ENCODE measurements at regions not wholly inside any gene's neighbourhood (a gene's known extent, or its start where the extent isn't known, plus 50 kb on each side); places are given as distances from the start of the nearest gene placed in this dataset.
"Not testable (repeated sequence)": the region's sequence is repeated elsewhere in the genome, so short reads cannot be mapped to it uniquely, and the experiment has no call there.

DNA sequence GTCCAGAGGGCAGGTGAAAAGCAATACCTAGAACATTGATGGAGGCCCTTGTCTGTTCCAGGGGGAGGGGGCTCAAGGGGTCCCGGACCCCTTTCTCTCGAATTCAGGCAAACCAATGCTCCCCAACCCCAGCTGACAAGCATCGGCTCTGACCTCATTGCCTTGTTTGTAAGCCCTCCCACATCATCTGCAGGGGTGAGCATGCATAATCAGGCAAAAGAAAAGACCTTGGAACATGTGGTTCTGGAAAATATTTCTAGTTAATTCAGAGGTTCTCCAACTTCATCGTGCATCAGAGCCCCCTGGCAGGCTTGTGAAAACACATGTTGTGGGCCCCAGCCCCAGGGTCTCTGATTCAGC, 231.3 kb downstream of the TOMM20 start:
- no peak overlapping the region for H3K4me3 ChIP-seq (ENCODE audit: low read length)
- H3K36me3 ChIP-seq (ENCODE audit: control insufficient read depth, insufficient read depth, low read length): no peaks in the 10 kb centered on the region
- no peaks in the 10 kb centered on the region for H3K27me3 ChIP-seq (ENCODE audit: control insufficient read depth, insufficient read depth, low read length)
- H3K9me3 ChIP-seq (ENCODE audit: control insufficient read depth, low read length): no peaks in the 10 kb centered on the region
- H3K4me1 ChIP-seq (ENCODE audit: control insufficient read depth, insufficient read depth, low read length): peaks cover 21% of the 10 kb centered on the region
- H3K9ac ChIP-seq (ENCODE audit: low read length): no peak overlapping the region

DNA sequence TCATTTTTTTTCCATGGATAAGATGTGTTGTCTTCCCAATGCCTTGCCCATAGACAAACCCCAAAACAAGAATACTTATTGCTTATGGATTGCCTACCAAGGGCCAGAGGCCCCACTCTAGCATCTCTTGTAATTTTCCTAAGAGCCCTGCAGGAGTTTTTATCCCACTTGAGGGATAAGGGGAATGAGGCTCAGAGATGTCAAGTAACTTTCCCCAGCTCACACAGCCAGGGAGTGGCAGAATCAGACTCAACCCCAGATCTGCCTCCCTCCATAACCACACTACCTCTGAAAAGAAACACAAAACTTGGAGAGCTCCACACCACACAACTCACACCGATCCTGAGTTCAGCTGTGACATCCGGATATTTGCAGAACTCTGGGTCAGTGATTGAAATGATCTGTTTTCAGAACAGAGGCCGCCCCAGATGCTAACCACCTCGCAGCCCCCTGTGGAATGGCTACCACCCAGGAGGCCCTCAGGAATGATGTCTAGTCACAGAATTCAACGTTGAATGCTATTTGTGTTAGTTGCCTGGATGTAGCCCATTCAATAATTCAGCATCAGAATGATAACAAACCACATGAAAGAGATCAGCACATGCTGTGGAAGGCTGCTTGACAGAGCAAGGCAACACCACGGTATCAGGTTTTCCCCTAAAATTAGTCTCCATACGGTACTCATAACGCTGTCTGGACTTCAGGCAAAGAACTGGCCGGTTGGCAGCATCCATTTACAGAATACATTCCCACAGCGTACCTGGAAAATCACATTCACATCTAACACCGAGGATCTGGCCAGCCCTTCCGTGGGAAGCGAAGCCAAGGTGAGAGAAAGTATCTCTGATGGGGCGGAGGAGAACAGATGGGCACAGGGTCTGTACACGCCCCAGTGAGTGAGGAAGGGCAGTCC, 231.9 kb downstream of the TOMM20 start:
- H3K4me3 ChIP-seq (ENCODE audit: low read length): no peak overlapping the region
- no peaks in the 10 kb centered on the region for H3K9me3 ChIP-seq (ENCODE audit: control insufficient read depth, low read length)
- peaks cover 23% of the 10 kb centered on the region for H3K4me1 ChIP-seq (ENCODE audit: control insufficient read depth, insufficient read depth, low read length)
- H3K36me3 ChIP-seq (ENCODE audit: control insufficient read depth, insufficient read depth, low read length): no peaks in the 10 kb centered on the region
- H3K9ac ChIP-seq (ENCODE audit: low read length): no peak overlapping the region
- H3K27me3 ChIP-seq (ENCODE audit: control insufficient read depth, insufficient read depth, low read length): no peaks in the 10 kb centered on the region

DNA sequence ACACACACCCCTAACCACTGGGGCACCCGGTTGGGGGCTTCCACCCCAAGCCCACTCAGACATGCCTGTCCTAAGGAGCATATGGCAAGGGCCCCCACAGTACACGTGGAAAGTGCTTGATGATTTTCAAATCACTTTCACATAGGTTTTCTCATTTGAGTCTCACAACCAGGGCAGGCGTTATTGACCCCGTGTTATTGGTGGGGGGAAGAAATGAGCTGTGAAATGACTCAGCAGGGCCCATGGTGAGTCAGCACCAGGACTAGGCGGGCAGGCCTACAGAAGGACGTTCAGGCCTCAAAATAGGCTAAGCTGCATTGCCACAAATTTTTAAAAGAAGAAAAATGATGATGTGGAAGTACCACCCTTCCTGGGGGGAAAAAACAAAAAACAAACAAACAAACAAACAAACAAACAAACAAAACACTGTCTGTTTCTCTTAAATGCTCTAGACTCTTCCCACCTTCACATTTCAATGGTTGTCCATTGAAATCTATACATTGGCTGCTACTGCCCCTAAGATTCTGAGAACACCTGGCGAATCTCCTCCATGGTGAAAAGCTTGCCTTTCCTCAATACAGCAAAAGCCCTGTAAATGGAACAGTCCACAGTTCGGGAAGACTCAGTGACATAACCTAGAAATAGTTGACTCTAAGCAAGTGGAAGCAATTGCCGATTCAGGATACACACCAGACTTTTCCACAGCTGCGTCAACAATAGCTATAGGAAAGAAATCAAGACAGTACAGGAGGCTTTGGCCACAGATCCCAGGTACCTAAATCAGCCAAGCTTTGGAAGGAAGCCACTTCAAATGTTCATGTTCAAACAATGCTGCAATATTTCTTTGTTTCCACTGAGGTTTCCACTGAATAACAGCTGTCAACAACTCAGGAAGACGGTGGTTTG, 234.7 kb downstream of the TOMM20 start:
- H3K4me3 ChIP-seq (ENCODE audit: low read length): no peak overlapping the region

DNA sequence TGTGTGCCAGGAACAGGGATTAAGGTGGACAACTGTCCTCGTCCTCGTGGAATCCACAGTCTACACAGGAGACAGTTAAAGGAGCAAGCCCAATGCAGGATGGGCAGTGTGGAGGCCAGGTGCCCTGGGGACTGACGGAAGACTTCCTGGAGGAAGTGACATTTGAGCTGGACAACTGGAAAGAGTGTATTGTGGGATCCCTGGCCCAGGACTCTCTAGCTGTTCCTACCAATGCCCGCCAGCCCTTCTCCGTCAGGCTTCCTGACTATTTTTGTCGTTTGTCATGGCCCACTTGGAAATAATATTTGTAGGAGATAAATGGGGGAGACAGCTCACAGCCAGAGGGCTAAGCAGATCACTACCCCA, 235.3 kb downstream of the TOMM20 start:
- no peak overlapping the region for H3K4me3 ChIP-seq (ENCODE audit: low read length)
- no peaks in the 10 kb centered on the region for H3K27me3 ChIP-seq (ENCODE audit: control insufficient read depth, insufficient read depth, low read length)
- H3K9me3 ChIP-seq (ENCODE audit: control insufficient read depth, low read length): no peaks in the 10 kb centered on the region
- peaks cover 11% of the 10 kb centered on the region for H3K4me1 ChIP-seq (ENCODE audit: control insufficient read depth, insufficient read depth, low read length)
- H3K36me3 ChIP-seq (ENCODE audit: control insufficient read depth, insufficient read depth, low read length): no peaks in the 10 kb centered on the region
- H3K9ac ChIP-seq (ENCODE audit: low read length): no peak overlapping the region

More for the DNA sequence above, 234.7 kb downstream of the TOMM20 start:
- Histone ChIP-seq H3K9me3 (ENCODE audit: control insufficient read depth, low read length) (no peaks in the 10 kb centered on the region), H3K27me3 (ENCODE audit: control insufficient read depth, insufficient read depth, low read length) (no peaks in the 10 kb centered on the region), H3K4me1 (ENCODE audit: control insufficient read depth, insufficient read depth, low read length) (peaks cover 17% of the 10 kb centered on the region), H3K9ac (ENCODE audit: low read length) (no peak overlapping the region), H3K36me3 (ENCODE audit: control insufficient read depth, insufficient read depth, low read length) (no peaks in the 10 kb centered on the region)

DNA sequence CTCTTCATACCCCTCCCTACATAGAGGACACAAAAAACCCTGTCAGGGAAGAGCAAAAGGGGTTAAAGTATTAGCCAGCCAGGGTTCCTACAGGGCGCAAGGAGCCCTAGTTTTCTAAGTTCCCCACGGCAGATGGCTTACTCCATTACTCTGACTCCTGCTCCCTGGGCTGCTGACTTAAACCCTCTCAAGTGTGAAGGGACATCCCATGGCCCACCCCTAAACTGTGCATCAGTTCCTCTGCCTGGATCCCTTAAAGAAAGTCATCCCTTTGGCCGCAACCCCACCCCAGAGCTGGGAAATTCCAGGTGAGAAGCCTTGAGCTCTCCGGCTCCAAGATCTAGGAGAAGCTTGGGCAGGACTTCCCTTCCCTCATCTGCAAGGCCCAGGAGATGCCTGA, 236.0 kb downstream of the TOMM20 start:
- H3K9ac ChIP-seq (ENCODE audit: low read length): no peak overlapping the region
- H3K9me3 ChIP-seq (ENCODE audit: control insufficient read depth, low read length): no peaks in the 10 kb centered on the region
- H3K4me3 ChIP-seq (ENCODE audit: low read length): no peak overlapping the region
- peaks cover 6% of the 10 kb centered on the region for H3K4me1 ChIP-seq (ENCODE audit: control insufficient read depth, insufficient read depth, low read length)
- H3K27me3 ChIP-seq (ENCODE audit: control insufficient read depth, insufficient read depth, low read length): no peaks in the 10 kb centered on the region
- no peaks in the 10 kb centered on the region for H3K36me3 ChIP-seq (ENCODE audit: control insufficient read depth, insufficient read depth, low read length)

DNA sequence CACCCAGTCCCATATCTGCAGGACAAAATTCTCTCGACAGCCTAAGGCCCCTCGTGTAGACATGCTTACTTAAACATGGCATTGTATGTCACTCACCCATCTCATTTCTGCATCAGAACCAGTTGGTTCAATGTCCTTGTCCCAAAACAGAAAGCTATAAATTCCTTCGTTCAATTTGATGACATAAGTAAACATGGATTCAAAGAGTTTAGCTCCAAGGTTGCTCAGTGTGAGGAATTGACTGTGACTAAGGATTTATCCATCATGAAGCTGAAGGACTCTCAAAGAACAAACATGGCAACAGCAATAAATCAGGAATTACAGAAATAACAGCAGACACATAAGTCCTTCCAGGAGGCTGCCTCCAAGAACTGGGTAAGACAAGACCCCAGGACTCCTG, 237.2 kb downstream of the TOMM20 start:
- Histone ChIP-seq H3K27me3 (ENCODE audit: control insufficient read depth, insufficient read depth, low read length) (no peaks in the 10 kb centered on the region), H3K36me3 (ENCODE audit: control insufficient read depth, insufficient read depth, low read length) (no peaks in the 10 kb centered on the region), H3K4me1 (ENCODE audit: control insufficient read depth, insufficient read depth, low read length) (peaks cover 9% of the 10 kb centered on the region), H3K9ac (ENCODE audit: low read length) (no peak overlapping the region), H3K9me3 (ENCODE audit: control insufficient read depth, low read length) (no peaks in the 10 kb centered on the region), H3K4me3 (ENCODE audit: low read length) (no peak overlapping the region)

DNA sequence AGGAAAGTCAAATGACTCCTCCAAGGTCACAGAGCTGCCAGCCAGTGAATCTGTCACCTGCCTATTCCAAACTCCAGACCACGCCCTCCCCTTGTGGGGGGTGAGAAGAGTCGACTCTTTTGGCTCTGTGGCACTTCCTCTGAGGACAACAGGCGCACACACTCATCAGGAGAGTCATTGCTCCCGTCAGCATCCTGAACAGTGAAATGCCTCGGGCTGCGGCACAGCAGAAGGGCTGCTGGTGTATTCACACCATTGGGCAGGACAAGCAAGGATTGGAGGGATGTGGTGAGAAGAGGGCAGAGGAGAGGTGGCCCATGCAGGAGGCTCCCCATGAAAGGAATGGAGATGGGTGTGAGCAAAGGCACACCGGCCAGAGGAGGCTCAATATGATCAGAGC, 239.0 kb downstream of the TOMM20 start:
- Histone ChIP-seq H3K9me3 (ENCODE audit: control insufficient read depth, low read length) (no peaks in the 10 kb centered on the region), H3K4me1 (ENCODE audit: control insufficient read depth, insufficient read depth, low read length) (peaks cover 15% of the 10 kb centered on the region), H3K9ac (ENCODE audit: low read length) (no peak overlapping the region), H3K36me3 (ENCODE audit: control insufficient read depth, insufficient read depth, low read length) (no peaks in the 10 kb centered on the region), H3K27me3 (ENCODE audit: control insufficient read depth, insufficient read depth, low read length) (no peaks in the 10 kb centered on the region), H3K4me3 (ENCODE audit: low read length) (no peak overlapping the region)

DNA sequence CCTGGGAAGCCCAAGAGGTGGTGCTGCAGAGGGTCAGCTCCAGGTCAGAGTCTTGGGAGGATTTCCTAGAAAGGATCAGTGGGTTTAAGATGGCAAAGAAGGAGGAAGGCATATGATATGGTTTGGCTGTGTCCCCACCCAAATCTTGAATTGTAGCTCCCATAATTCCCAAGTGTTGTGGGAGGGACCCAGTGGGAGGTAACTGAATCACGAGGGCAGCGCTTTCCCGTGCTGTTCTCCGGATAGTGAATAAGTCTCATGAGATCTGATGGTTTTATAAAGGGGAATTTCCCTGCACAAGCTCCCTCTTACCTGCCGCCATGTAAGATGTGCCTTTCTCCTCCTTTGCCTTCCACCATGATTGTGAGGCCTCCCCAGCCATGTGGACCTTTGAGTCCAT, 240.4 kb downstream of the TOMM20 start:
- not testable (repeated sequence) for H3K36me3 ChIP-seq (ENCODE audit: control insufficient read depth, insufficient read depth, low read length); H3K4me3 ChIP-seq (ENCODE audit: low read length); H3K27me3 ChIP-seq (ENCODE audit: control insufficient read depth, insufficient read depth, low read length)

DNA sequence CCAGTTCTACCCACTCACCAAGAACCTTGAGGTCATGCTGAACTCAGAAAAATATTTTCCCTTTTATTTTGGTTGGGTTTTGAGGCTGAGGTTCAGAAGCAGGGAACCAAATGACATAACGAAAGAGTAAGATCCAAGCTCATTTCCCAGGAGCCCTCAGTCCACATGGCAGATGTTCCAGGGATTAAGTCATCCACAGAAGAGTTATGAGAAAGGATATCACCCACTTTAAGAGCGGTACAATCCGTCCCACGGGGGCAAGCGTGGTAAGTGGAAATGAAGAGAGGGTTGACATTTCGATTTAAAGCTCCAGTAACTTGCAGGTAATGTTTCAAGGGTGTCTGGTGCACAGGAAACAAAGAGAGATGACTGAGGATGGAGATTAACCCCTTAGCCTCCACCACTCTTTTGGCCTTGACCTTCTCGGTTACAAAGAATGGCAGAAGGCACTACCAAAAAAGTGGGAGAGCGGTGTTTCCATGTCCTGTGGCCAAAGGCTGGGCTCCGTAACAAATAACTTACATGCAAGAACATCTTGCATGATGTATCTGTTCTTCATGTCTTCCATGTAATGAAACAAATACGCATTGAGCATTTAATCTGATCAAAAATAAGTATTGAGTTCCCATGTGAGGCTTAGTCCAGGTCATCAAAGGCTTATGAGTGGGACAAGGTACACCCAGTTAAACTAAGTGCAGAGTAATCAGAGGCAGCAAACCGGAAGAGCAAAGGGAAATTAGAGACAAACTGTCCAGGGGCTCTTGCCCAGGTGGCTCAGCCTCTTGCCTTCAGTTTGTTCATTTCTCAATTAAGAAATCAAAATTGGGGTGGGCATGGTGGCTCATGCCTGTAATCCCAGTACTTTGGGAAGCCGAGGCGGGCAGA, 241.4 kb downstream of the TOMM20 start:
- Histone ChIP-seq H3K36me3 (ENCODE audit: control insufficient read depth, insufficient read depth, low read length) (no peaks in the 10 kb centered on the region), H3K4me1 (ENCODE audit: control insufficient read depth, insufficient read depth, low read length) (peaks cover 15% of the 10 kb centered on the region), H3K9me3 (ENCODE audit: control insufficient read depth, low read length) (no peaks in the 10 kb centered on the region), H3K27me3 (ENCODE audit: control insufficient read depth, insufficient read depth, low read length) (no peaks in the 10 kb centered on the region), H3K4me3 (ENCODE audit: low read length) (no peak overlapping the region), H3K9ac (ENCODE audit: low read length) (no peak overlapping the region)

More for the DNA sequence above, 240.4 kb downstream of the TOMM20 start:
- H3K9ac ChIP-seq (ENCODE audit: low read length); H3K9me3 ChIP-seq (ENCODE audit: control insufficient read depth, low read length): not testable (repeated sequence)
- peaks cover 15% of the 10 kb centered on the region for H3K4me1 ChIP-seq (ENCODE audit: control insufficient read depth, insufficient read depth, low read length)

DNA sequence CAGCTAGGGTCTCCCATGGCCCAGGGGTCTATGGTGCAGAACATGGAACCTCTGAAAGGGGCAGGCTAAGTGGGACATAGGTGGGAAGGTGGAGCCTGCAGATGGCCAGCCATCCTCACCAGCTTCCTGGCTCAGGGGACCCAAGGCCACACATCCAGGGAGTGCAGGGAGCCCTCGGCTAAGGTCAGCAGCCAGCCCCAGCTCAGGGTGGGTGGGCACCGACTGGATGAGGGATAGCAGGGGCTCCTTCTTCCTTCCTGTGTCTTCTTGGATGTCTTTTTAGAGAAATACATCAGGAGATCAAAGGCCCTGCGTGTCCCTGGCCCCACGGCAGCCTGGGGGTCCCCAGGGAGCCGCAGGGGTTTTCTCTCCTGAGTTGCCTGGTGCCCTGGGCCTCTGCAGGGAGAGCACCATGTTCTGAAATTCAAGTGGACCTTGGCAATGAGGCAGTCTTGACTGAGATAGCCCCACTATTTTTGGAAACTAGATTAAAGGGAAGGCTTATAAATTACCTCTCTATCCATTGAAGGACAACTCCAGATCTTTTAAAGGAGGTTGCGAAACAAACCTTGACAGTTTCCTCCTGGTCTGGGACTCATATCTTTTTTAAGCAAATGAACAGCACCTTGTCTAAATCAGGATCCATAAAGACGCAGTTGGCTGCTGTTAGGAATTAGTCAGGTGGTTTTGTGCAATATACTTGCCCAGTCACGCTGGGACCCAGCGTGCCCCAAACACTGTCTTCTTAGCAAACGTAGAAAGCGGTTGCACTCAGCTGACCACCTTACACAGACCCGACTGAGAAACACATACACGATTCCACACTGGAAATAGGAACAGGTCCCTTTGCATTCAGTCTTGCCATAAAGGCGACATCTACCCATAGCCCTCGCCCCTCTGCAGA, 242.3 kb downstream of the TOMM20 start:
- Histone ChIP-seq H3K36me3 (ENCODE audit: control insufficient read depth, insufficient read depth, low read length) (no peaks in the 10 kb centered on the region), H3K9me3 (ENCODE audit: control insufficient read depth, low read length) (no peaks in the 10 kb centered on the region), H3K27me3 (ENCODE audit: control insufficient read depth, insufficient read depth, low read length) (no peaks in the 10 kb centered on the region), H3K4me1 (ENCODE audit: control insufficient read depth, insufficient read depth, low read length) (peaks cover 10% of the 10 kb centered on the region), H3K4me3 (ENCODE audit: low read length) (no peak overlapping the region), H3K9ac (ENCODE audit: low read length) (no peak overlapping the region)

DNA sequence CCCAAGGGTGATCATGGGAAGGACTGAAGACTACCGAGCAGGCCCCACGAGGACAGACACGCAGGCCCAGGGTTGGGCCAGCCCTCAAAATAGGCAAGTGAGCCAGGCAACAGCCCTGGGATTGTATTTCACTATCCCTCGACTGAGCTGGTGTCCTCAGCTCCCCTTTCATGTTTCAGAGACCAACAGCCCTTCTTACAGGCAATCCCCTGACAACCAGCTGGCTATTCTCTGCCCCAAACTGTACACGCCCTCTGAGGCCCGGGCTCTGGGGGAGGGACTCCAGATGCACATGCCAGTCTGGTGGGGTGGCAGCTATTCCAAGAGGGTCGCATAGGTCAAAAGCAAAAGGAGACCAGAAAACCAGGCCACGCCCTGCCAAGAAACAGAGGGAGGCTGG, 243.0 kb downstream of the TOMM20 start:
- Histone ChIP-seq H3K4me3 (ENCODE audit: low read length) (no peak overlapping the region), H3K9ac (ENCODE audit: low read length) (no peak overlapping the region), H3K4me1 (ENCODE audit: control insufficient read depth, insufficient read depth, low read length) (peaks cover 10% of the 10 kb centered on the region), H3K27me3 (ENCODE audit: control insufficient read depth, insufficient read depth, low read length) (no peaks in the 10 kb centered on the region), H3K36me3 (ENCODE audit: control insufficient read depth, insufficient read depth, low read length) (no peaks in the 10 kb centered on the region), H3K9me3 (ENCODE audit: control insufficient read depth, low read length) (no peaks in the 10 kb centered on the region)
